ENCODE measurements at regions not wholly inside any gene's neighbourhood (a gene's known extent, or its start where the extent isn't known, plus 50 kb on each side); places are given as distances from the start of the nearest gene placed in this dataset.

DNA sequence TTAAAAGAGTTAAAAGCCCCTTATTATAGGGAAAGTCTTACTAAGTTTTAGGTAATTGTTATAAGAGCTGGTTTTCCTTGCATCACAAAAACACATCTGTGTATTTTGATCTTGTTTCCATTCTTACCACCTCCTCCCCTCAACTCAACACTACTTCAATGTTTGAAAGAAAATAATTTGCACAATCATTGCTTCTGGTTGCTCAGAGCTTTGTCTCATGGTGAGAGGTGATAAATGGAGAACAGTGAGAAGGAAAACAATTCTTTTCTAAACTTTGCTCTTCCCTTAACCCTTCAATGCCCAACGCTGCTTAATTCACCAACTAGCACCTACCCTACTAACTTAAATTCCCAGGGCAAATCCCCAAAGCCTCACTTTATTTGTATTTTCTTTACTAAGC, 268.1 kb upstream of the LINC00305 start:
- TF ChIP-seq POLR2A (IDR thresholded peaks at IDR 0.05) (no peak), CTCF (IDR thresholded peaks at IDR 0.05) (no peak)

All from Peyer's patch (tissue), 4 donors.